ENCODE measurements at regions not wholly inside any gene's neighbourhood (a gene's known extent, or its start where the extent isn't known, plus 50 kb on each side); places are given as distances from the start of the nearest gene placed in this dataset.

- TF ChIP-seq CTCF (IDR thresholded peaks at IDR 0.05) (no peak), POLR2A (IDR thresholded peaks at IDR 0.05) (no peak)
These were observed 94.1 kb upstream of the SRD5A3 start for GRCh38 chr4:55251896-55252295.

All from adrenal gland (tissue), 5 donors.